SK-N-SH (cell line): ENCODE measurements at regions not wholly inside any gene's neighbourhood (a gene's known extent, or its start where the extent isn't known, plus 50 kb on each side); places are given as distances from the start of the nearest gene placed in this dataset.

Experiments used
- CTCF ChIA-PET: fragments of 300-600, 350-600 bp; formaldehyde crosslinking; extraction: SDS; loops from one replicate; lab custom pipeline; 2021; lab: Yijun Ruan, JAX
- POLR2A ChIA-PET: fragments of 350-600 bp; sonication (Branson Sonifier 250); formaldehyde crosslinking; extraction: SDS; loops from one replicate; lab custom pipeline; 2020; ENCODE audit warnings: antibody characterized with exemption, inconsistent platforms; lab: Yijun Ruan, JAX
- DNase-seq: peaks from one replicate; pipeline ENCODE4 v3.0.0; 2012
- H2AFZ ChIP-seq: fragments of 200-600 bp; sonication (generic); 2 replicates; pipeline ENCODE4 v1.8.1; 2016; ENCODE audit warnings: antibody characterized with exemption, mild to moderate bottlenecking, low read depth
- H3F3A ChIP-seq: fragments of 200-600 bp; sonication (generic); replicated peaks from 2 replicates; pipeline ENCODE3; 2016; ENCODE audit warnings: antibody characterized with exemption, mild to moderate bottlenecking; ENCODE audit not compliant: insufficient read depth
- H3K27ac ChIP-seq, 2 experiments: fragments of 200-500 bp in 1 of 2; fragments of 200-600 bp in 1 of 2; sonication (Bioruptor generic) in 1 of 2; sonication (generic), shearing (Covaris generic) in 1 of 2; 2 replicates each; pipeline versions ENCODE4 v1.5.1 to v1.6.1; 2014 to 2016; ENCODE audit warnings: low read depth in 2 of 2, inconsistent platforms in 1 of 2, low read length in 1 of 2, mild to moderate bottlenecking in 1 of 2, mixed read lengths in 1 of 2
- H3K27me3 ChIP-seq: fragments of 200-600 bp; sonication (generic), shearing (Covaris generic); 2 replicates; pipeline ENCODE4 v1.6.1; 2016; ENCODE audit warnings: mixed run types; ENCODE audit not compliant: insufficient read depth
- H3K36me3 ChIP-seq, 2 experiments: fragments of 200-500 bp in 1 of 2; fragments of 200-600 bp in 1 of 2; sonication (Bioruptor generic) in 1 of 2; sonication (generic) in 1 of 2; replicated peaks in 1 of 2; 2 replicates each; pipeline versions ENCODE3 to v1.5.1; 2014 to 2016; ENCODE audit warnings: low read length in 1 of 2, mild to moderate bottlenecking in 1 of 2; ENCODE audit not compliant: insufficient read depth in 2 of 2, control insufficient read depth in 1 of 2
- H3K4me1 ChIP-seq, 2 experiments: fragments of 200-500 bp in 1 of 2; fragments of 200-600 bp in 1 of 2; sonication (Bioruptor generic) in 1 of 2; sonication (generic), shearing (Covaris generic) in 1 of 2; 2 replicates each; pipeline versions ENCODE4 v1.5.1 to v1.6.1; 2014 to 2016; ENCODE audit warnings: low read depth in 1 of 2, low read length in 1 of 2, mixed run types in 1 of 2; ENCODE audit not compliant: insufficient read depth in 2 of 2, control insufficient read depth in 1 of 2
- H3K4me2 ChIP-seq: fragments of 200-600 bp; sonication (generic), shearing (Covaris generic); 2 replicates; pipeline ENCODE4 v1.6.1; 2017; ENCODE audit warnings: mixed run types
- H3K4me3 ChIP-seq, 2 experiments: fragments of 200-500 bp in 1 of 2; fragments of 200-600 bp in 1 of 2; sonication (Bioruptor generic) in 1 of 2; sonication (generic), shearing (Covaris generic) in 1 of 2; 2 replicates each; pipeline versions ENCODE4 v1.5.1 to v1.8.1; 2014 to 2016; ENCODE audit warnings: low read depth in 2 of 2, inconsistent platforms in 1 of 2, low read length in 1 of 2, mild to moderate bottlenecking in 1 of 2, mixed read lengths in 1 of 2, moderate library complexity in 1 of 2
- H3K79me2 ChIP-seq: fragments of 200-600 bp; sonication (generic); 2 replicates; pipeline ENCODE4 v1.8.1; 2017; ENCODE audit warnings: mild to moderate bottlenecking; ENCODE audit not compliant: insufficient read depth
- H3K9ac ChIP-seq: fragments of 200-600 bp; sonication (generic); 2 replicates; pipeline ENCODE4 v1.6.1; 2017; ENCODE audit warnings: mixed run types
- H3K9me2 ChIP-seq: fragments of 200-600 bp; sonication (generic); 2 replicates; pipeline ENCODE4 v1.6.1; 2017; ENCODE audit warnings: mixed run types
- H3K9me3 ChIP-seq: fragments of 200-600 bp; sonication (generic); 2 replicates; pipeline ENCODE4 v1.6.1; 2017; ENCODE audit warnings: mixed run types, mild to moderate bottlenecking, moderate library complexity
- H4K20me1 ChIP-seq: fragments of 200-600 bp; sonication (generic); 2 replicates; pipeline ENCODE4 v1.6.1; 2017; ENCODE audit warnings: mild to moderate bottlenecking, mixed run types; ENCODE audit not compliant: insufficient read depth
- CTCF ChIP-seq: fragments of 200-600 bp; sonication (generic); IDR thresholded peaks from 2 replicates; pipeline ENCODE4 v1.6.1; 2017; ENCODE audit warnings: antibody characterized with exemption, mild to moderate bottlenecking, moderate library complexity
- EZH2phosphoT487 ChIP-seq: fragments of 200-600 bp; sonication (generic); IDR thresholded peaks from 2 replicates; pipeline ENCODE4 v1.6.1; 2017; ENCODE audit warnings: low read depth, mixed run types, mild to moderate bottlenecking, antibody characterized with exemption, moderate library complexity, borderline replicate concordance
- FOSL2 ChIP-seq: IDR thresholded peaks from 2 replicates; pipeline ENCODE4 v1.4.0; 2012; ENCODE audit warnings: low read depth, mild to moderate bottlenecking, moderate library complexity, borderline replicate concordance
- FOXJ3 ChIP-seq: sonication (generic); formaldehyde crosslinking; IDR thresholded peaks from 2 replicates; pipeline ENCODE4 v1.5.1; 2020; ENCODE audit warnings: mild to moderate bottlenecking, missing genetic modification reagents
- GABPA ChIP-seq: IDR thresholded peaks from 2 replicates; pipeline ENCODE4 v1.4.0; 2012; ENCODE audit warnings: low read depth, mild to moderate bottlenecking
- IRF3 ChIP-seq: fragments of 150-350 bp; IDR thresholded peaks from 2 replicates; pipeline ENCODE4 v1.6.1; 2016; ENCODE audit warnings: mild to moderate bottlenecking, low read depth, low read length
- MAX ChIP-seq: IDR thresholded peaks from 2 replicates; pipeline ENCODE4 v1.4.0; 2012; ENCODE audit warnings: low read depth
- MXI1 ChIP-seq: IDR thresholded peaks from 2 replicates; pipeline ENCODE4 v1.6.1; 2012; ENCODE audit warnings: mild to moderate bottlenecking, low read depth, low read length, improper control_type of control experiment
- NFIC ChIP-seq: IDR thresholded peaks from 2 replicates; pipeline ENCODE4 v1.4.0; 2012; ENCODE audit warnings: borderline replicate concordance
- NRF1 ChIP-seq: IDR thresholded peaks from 2 replicates; pipeline ENCODE4 v1.6.1; 2012; ENCODE audit warnings: low read depth, mild to moderate bottlenecking, low read length
- POLR2AphosphoS5 ChIP-seq: IDR thresholded peaks from 2 replicates; pipeline ENCODE4 v1.6.1; 2012; ENCODE audit warnings: low read depth, low read length
- RAD21 ChIP-seq: IDR thresholded peaks from 2 replicates; pipeline ENCODE4 v1.6.1; 2012; ENCODE audit warnings: mild to moderate bottlenecking, low read length
- REST ChIP-seq: IDR thresholded peaks from 2 replicates; pipeline ENCODE4 v1.6.1; 2012; ENCODE audit warnings: mild to moderate bottlenecking, low read depth, low read length, moderate library complexity
- RXRA ChIP-seq: IDR thresholded peaks from 2 replicates; pipeline ENCODE4 v1.4.0; 2012; ENCODE audit warnings: low read depth, mild to moderate bottlenecking, borderline replicate concordance
- SIN3A ChIP-seq: IDR thresholded peaks from 2 replicates; pipeline ENCODE4 v1.6.1; 2012; ENCODE audit warnings: low read depth, mild to moderate bottlenecking, low read length, moderate library complexity, borderline replicate concordance
- TEAD4 ChIP-seq: IDR thresholded peaks from 2 replicates; pipeline ENCODE4 v1.4.0; 2012; ENCODE audit warnings: mild to moderate bottlenecking, borderline replicate concordance; ENCODE audit not compliant: insufficient read depth
- USF1 ChIP-seq: IDR thresholded peaks from 2 replicates; pipeline ENCODE4 v1.4.0; 2012; ENCODE audit warnings: low read depth, borderline replicate concordance
- YY1 ChIP-seq: IDR thresholded peaks from 2 replicates; pipeline ENCODE4 v1.4.0; 2012; ENCODE audit warnings: low read depth, mild to moderate bottlenecking
- WGBS: methylation state at CpG from one replicate; pipeline ENCODE4 v1.1.6; 2017; ENCODE audit warnings: low lambda C conversion rate; 5-methylcytosine and 5-hydroxymethylcytosine counted together

GRCh38 chr7:131183611-131184119, 144.0 kb upstream of the MKLN1 start:
- H3K4me1 ChIP-seq: peaks cover 0 to 8% of the 10 kb centered on the region in 2 experiments; a peak in 2 of 4 replicates
- no peaks in the 10 kb centered on the region for H3K79me2 ChIP-seq
- no peak overlapping the region for H3K9ac ChIP-seq
- H3K9me3 ChIP-seq: peaks cover 5% of the 10 kb centered on the region; the same call in 1 of the 2 replicates
- ChIA-PET POLR2A (no interaction called here), CTCF (interaction anchor here (1.0 to 1.3 kb wide), 2 partner anchors 8 to 11 kb away, joined by 4 read pairs; no protein-coding TSS in a partner anchor)
- no peaks in the 10 kb centered on the region for H4K20me1 ChIP-seq
- no peak overlapping the region for H3K27ac ChIP-seq
- H3K9me2 ChIP-seq: no peaks in the 10 kb centered on the region
- no peak for DNase-seq
- no peak overlapping the region for H2AFZ ChIP-seq
- H3K4me3 ChIP-seq: no peak overlapping the region
- H3F3A ChIP-seq: peaks cover 21% of the 10 kb centered on the region
- whole genome bisulfite sequencing: 89% methylated on average over 3 of the region's 3 CpGs
- no peak for TF ChIP-seq RXRA
- TF ChIP-seq NFIC: peak; percentile 15; the same call in 1 of the 2 replicates
- no peaks in the 10 kb centered on the region for H3K36me3 ChIP-seq
- no peaks in the 10 kb centered on the region for H3K27me3 ChIP-seq
- H3K4me2 ChIP-seq: no peak overlapping the region

GRCh38 chr7:131186816-131187215, 140.9 kb upstream of the MKLN1 start:
- CTCF ChIA-PET: interaction anchor here (1.0 to 2.4 kb wide), 2 partner anchors 10 to 22 kb away, joined by 3 to 7 read pairs; no protein-coding TSS in a partner anchor

More at GRCh38 chr7:131186816-131187215, 140.9 kb upstream of the MKLN1 start:
- WGBS: 97% methylated on average over 7 of the region's 7 CpGs
- POLR2A ChIA-PET: no interaction called here
- Histone ChIP-seq H3K9me3 (peaks cover 5% of the 10 kb centered on the region; the same call in 1 of the 2 replicates), H3F3A (peaks cover 27% of the 10 kb centered on the region), H3K27me3 (no peaks in the 10 kb centered on the region), H3K4me2 (no peak overlapping the region), H3K9ac (no peak overlapping the region), H3K4me1 (peaks cover 7 to 30% of the 10 kb centered on the region in 2 experiments; a peak in 3 of 4 replicates), H3K79me2 (no peaks in the 10 kb centered on the region), H4K20me1 (no peaks in the 10 kb centered on the region), H3K27ac (no peak overlapping the region; a peak in 1 of 4 replicates), H3K36me3 (no peaks in the 10 kb centered on the region), H3K9me2 (no peaks in the 10 kb centered on the region), H2AFZ (no peak overlapping the region), H3K4me3 (no peak overlapping the region)
- TF ChIP-seq MAX (no peak), FOSL2 (no peak), POLR2AphosphoS5 (no peak), NFIC (no peak), FOXJ3 (CRISPR knock-in tag) (no peak), RXRA (no peak), NRF1 (no peak), GABPA (no peak), REST (no peak), RAD21 (no peak), MXI1 (no peak), YY1 (no peak), USF1 (no peak), CTCF (no peak), TEAD4 (no peak), SIN3A (no peak), IRF3 (no peak), EZH2phosphoT487 (no peak)
- no peak for DNase-seq
